ENCODE measurements at regions not wholly inside any gene's neighbourhood (a gene's known extent, or its start where the extent isn't known, plus 50 kb on each side); places are given as distances from the start of the nearest gene placed in this dataset.

- POLR2A ChIA-PET (ENCODE audit: low non-redundant PET), result interaction anchor here (0.7 kb wide), 1 partner anchor 353 kb away, joined by 5 read pairs; no protein-coding TSS in a partner anchor
- intact Hi-C loops (cut with micrococcal nuclease; ENCODE audit: unreplicated experiment), result no loop called here
- Histone ChIP-seq H3K4me3 (ENCODE audit: low read depth, low read length, poor library complexity, severe bottlenecking) (no peak overlapping the region), H3K27ac (ENCODE audit: low read depth, low read length, poor library complexity, severe bottlenecking) (no peak overlapping the region), H3K27me3 (replicated peaks; ENCODE audit: insufficient read depth, low read depth, low read length, poor library complexity) (no peaks in the 10 kb centered on the region), H3K9me3 (ENCODE audit: low read depth, low read length, poor library complexity, severe bottlenecking) (no peaks in the 10 kb centered on the region), H3K36me3 (ENCODE audit: insufficient read depth, low read length, poor library complexity, severe bottlenecking) (no peaks in the 10 kb centered on the region), H3K4me1 (ENCODE audit: insufficient read depth, low read length, poor library complexity, severe bottlenecking) (peaks cover 8% of the 10 kb centered on the region)
- TF ChIP-seq CTCF (conservative IDR thresholded peaks at IDR 0.05; ENCODE audit: low read depth, low read length) (no peak), EZH2 (IDR thresholded peaks at IDR 0.05; ENCODE audit: borderline replicate concordance, low read depth, low read length, poor library complexity, severe bottlenecking) (no peak)
- DNase-seq (ENCODE audit: low spot score), result peak; percentile 49
- no TSS peak for BruUV-seq (replicated peaks)
- CTCF ChIA-PET, result no interaction called here
Observed at GRCh38 chr10:61608255-61609033, 54.3 kb upstream of the CABCOCO1 start.

- peaks cover 2% of the 10 kb centered on the region for H3K4me1 ChIP-seq (ENCODE audit: insufficient read depth, low read length, poor library complexity, severe bottlenecking)
- no peaks in the 10 kb centered on the region for H3K36me3 ChIP-seq (ENCODE audit: insufficient read depth, low read length, poor library complexity, severe bottlenecking)
- no peak overlapping the region for H3K27ac ChIP-seq (ENCODE audit: low read depth, low read length, poor library complexity, severe bottlenecking)
- H3K9me3 ChIP-seq (ENCODE audit: low read depth, low read length, poor library complexity, severe bottlenecking), result no peaks in the 10 kb centered on the region
- intact Hi-C loops (cut with micrococcal nuclease; ENCODE audit: unreplicated experiment), result no loop called here
- ChIA-PET CTCF (no interaction called here), POLR2A (ENCODE audit: low non-redundant PET) (interaction anchor here (0.7 kb wide), 1 partner anchor 354 kb away, joined by 5 read pairs; no protein-coding TSS in a partner anchor)
- peak; percentile 38 for DNase-seq (ENCODE audit: low spot score)
- no TSS peak for BruUV-seq (replicated peaks)
- H3K4me3 ChIP-seq (ENCODE audit: low read depth, low read length, poor library complexity, severe bottlenecking), result no peak overlapping the region
- H3K27me3 ChIP-seq (replicated peaks; ENCODE audit: insufficient read depth, low read depth, low read length, poor library complexity), result no peaks in the 10 kb centered on the region
- TF ChIP-seq CTCF (conservative IDR thresholded peaks at IDR 0.05; ENCODE audit: low read depth, low read length) (peak; percentile 66), EZH2 (IDR thresholded peaks at IDR 0.05; ENCODE audit: borderline replicate concordance, low read depth, low read length, poor library complexity, severe bottlenecking) (no peak)
Observed at GRCh38 chr10:61606959-61607907, 55.5 kb upstream of the CABCOCO1 start.

GRCh38 chr10:61605221-61605620 is 57.5 kb upstream of the CABCOCO1 start:
- ChIA-PET CTCF (interaction anchor here (0.6 kb wide), 1 partner anchor 684 kb away, joined by 6 read pairs; no protein-coding TSS in a partner anchor), POLR2A (ENCODE audit: low non-redundant PET) (no interaction called here)
- H3K27ac ChIP-seq (ENCODE audit: low read depth, low read length, poor library complexity, severe bottlenecking), result no peak overlapping the region
- H3K9me3 ChIP-seq (ENCODE audit: low read depth, low read length, poor library complexity, severe bottlenecking), result no peaks in the 10 kb centered on the region
- TF ChIP-seq CTCF (conservative IDR thresholded peaks at IDR 0.05; ENCODE audit: low read depth, low read length) (no peak), EZH2 (IDR thresholded peaks at IDR 0.05; ENCODE audit: borderline replicate concordance, low read depth, low read length, poor library complexity, severe bottlenecking) (no peak)
- no peaks in the 10 kb centered on the region for H3K4me1 ChIP-seq (ENCODE audit: insufficient read depth, low read length, poor library complexity, severe bottlenecking)
- no peaks in the 10 kb centered on the region for H3K27me3 ChIP-seq (replicated peaks; ENCODE audit: insufficient read depth, low read depth, low read length, poor library complexity)
- intact Hi-C loops (cut with micrococcal nuclease; ENCODE audit: unreplicated experiment), result no loop called here
- DNase-seq (ENCODE audit: low spot score), result no peak
- H3K4me3 ChIP-seq (ENCODE audit: low read depth, low read length, poor library complexity, severe bottlenecking), result no peak overlapping the region
- no peaks in the 10 kb centered on the region for H3K36me3 ChIP-seq (ENCODE audit: insufficient read depth, low read length, poor library complexity, severe bottlenecking)
- BruUV-seq (replicated peaks), result no TSS peak

Data from A673 (cell line).